Lower leg skin (tissue), 3 donors: ENCODE measurements at regions not wholly inside any gene's neighbourhood (a gene's known extent, or its start where the extent isn't known, plus 50 kb on each side); places are given as distances from the start of the nearest gene placed in this dataset.

Source experiments
- CTCF ChIP-seq, 3 donors: fragments of 450-650 bp; IDR thresholded peaks; one replicate each; pipeline ENCODE4 v1.5.1; 2016; ENCODE audit warnings: antibody characterized with exemption in 3 of 3, mild to moderate bottlenecking in 3 of 3, moderate library complexity in 2 of 3
- POLR2A ChIP-seq, 2 donors: fragments of 450-650 bp; IDR thresholded peaks; one replicate each; pipeline ENCODE4 v1.6.1; 2016 to 2017; ENCODE audit warnings: antibody characterized with exemption in 2 of 2, mild to moderate bottlenecking in 1 of 2, moderate library complexity in 1 of 2

GRCh38 chr9:115849679-115850412 is 303.7 kb upstream of the PAPPA start:
- no peak for TF ChIP-seq CTCF (IDR thresholded peaks at IDR 0.05)
- no peak for TF ChIP-seq POLR2A (IDR thresholded peaks at IDR 0.05)
